Activated CD4-positive, alpha-beta T cell treated with anti-CD3 and anti-CD28 coated beads, Interleukin-2, amount 50 U/mL, for 16 hours (primary cell): ENCODE measurements at regions not wholly inside any gene's neighbourhood (a gene's known extent, or its start where the extent isn't known, plus 50 kb on each side); places are given as distances from the start of the nearest gene placed in this dataset.

Experiments
- DNase-seq: peaks from one replicate; pipeline ENCODE4 v3.0.0-alpha.2; 2020

DNA sequence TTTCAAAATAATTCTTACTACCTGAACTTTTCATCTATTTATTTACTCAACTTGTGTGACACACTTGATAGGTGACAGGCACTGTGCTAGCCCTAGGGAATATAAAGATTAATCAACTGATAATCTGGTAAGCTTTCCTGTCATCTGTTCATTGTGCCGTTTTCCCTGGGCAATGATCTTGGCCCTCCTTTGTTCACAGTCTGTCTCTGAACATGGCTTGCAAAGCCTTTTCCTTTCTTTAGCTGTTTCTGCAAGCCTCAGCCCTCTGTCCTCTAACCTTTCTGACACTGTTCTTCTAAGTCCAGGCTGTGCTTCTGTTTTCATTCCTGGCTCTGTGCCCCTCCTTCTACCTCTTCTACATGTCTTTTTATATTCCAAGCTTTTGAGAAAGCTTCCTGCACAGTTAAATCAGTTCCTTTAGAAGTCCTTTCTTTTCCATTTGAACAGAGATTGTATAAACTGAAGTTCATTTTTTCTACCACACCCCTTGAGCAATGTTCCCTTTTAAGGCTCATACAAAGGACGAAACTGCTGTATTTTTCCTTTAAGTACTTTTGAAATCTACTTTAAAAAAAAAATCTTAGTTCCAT is 803.0 kb upstream of the ZNF608 start:
- no peak for DNase-seq

DNA sequence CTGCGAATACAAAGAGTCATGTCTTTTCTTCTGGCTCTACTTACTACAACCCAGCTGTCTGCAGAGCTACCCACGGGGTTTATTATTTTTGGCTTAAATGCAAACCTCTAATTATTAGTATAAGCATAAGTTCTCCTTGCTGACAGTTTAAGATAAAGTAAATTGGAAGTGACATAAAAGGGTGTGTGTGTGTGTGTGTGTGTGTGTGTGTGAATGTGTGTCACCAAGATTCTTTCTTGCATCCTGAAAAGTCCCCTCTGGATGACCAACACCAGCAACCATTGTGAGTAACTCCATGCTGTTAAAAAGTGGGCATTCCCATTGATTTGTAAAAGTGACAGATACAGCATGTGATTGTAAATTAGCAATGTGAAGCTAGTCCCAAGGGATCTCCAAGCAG is 803.8 kb upstream of the ZNF608 start:
- DNase-seq = no peak

DNA sequence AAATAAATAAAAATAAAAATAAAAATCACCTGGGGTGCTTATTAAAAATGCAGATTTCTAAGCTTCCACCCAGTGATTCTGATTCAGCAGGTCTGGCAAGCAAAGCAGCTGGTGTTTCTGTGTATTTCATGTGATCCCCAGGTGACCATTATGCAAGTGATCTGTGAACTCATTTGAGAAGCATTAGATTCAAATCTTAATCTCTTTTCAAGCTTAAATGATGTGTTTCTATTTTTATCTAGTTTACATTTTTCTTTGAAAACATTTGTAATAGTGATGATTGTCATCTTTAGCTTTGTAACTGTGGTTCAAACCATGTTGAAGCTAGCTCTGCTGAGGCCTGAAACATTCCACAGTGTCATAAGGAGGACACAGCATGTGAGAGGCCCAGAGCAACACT is 804.8 kb upstream of the ZNF608 start:
- no peak for DNase-seq

DNA sequence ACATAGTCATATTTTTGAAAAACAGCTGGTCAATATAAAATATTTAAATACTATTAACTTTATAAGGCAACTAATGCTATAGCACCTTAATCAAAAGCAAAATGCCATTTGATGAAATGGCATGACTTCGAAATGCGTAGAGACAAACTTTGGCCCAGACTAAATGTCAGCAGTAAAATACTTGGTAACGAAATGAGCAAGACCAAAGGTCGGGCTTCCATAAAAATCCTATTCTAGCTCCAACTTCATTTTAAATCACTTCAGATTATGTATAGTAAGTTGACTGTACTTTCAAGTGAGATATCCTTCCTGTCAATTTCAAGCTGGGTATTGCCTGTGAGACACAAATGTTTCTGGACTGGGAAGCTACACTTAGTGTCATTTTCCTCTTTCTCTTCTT is 805.4 kb upstream of the ZNF608 start:
- no peak for DNase-seq

DNA sequence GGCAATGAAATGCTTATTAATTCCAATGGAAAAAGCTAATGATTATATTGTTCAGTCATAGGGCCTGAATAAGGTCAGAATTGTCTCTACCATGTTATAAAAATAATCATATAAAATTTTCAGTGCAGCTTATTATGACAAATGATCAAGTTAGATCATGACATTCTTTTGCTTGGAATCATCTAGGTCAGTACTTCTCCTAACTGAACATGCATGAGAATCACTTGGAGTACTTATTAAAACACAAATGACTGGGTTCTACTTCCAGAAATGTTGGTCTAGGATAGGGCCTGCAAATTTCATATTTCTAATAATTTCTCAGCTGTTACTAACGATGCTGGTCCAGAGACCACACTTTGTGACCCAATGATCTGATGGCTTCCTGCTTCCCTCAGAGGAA is 806.0 kb upstream of the ZNF608 start:
- no peak for DNase-seq

DNA sequence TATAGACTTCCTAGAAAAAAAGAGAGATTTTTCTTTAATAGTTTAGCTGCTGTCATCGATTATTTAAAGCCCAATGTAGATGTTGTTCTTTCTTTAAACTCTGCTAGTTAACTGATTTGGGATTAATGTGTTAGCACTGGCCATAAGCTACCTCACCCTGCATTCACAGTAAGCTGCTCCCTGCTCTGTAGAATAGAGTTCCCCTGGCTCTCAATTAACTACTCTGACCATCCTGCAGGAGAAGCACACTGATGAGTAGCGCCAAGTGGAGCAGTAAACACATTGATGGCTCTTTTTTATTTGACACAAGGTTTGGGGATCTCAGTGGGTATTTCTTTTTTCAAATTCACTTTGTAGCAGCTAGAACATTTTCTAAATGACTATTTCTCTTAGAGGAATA is 807.9 kb upstream of the ZNF608 start:
- DNase-seq = no peak

DNA sequence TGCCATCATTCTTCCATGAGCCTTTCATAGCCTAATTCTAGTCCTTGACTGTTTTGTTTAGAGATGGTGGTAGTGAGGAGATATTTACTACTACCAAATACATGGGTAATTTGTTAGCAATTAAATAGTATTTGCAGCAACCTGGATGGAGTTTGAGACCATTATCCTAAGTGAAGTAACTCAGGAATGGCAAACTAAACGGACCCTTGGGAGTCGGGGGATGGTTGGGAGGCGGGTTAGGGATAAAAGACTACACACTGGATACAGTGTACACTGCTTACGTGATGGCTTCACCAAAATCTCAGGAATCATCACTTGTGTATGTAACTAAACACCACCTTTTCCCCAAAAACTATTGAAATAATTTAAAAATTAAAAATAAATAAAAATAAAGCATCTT is 809.2 kb upstream of the ZNF608 start:
- DNase-seq = no peak

DNA sequence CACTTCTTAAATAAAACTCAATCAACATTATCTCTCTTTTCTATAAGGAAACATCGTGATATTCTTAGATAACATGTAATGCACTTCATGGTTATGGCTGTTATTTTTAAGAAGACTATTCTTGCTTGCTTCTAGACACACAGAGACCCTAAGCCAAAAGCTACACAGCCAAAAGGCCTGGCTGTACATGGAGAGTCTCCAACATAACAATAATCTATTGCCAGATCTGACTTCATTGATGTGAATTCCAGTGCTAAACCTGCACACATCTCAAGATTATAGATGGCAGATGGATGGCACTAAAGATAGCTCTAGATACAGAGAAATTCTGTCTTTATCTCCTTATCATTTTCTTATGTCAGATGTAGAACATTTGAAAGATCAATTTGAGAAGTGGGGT is 811.6 kb upstream of the ZNF608 start:
- no peak for DNase-seq

DNA sequence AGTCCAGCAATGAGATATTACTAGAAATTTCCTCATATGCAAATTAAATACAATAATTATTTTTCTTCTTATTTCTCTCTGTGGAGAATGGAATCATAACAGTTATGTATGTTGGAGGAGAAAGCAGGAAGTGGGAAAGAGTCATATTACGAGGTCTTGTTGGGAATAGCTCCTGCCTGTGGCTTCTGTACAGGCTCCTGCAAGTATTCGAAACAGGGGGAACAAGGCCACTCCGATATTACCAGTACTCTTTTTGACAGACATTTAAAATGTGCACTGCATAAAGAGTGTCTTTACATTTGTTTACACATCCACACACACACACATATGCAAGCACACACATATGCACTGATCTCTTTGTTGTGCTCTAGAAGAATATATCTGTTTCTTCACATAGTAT is 812.0 kb upstream of the ZNF608 start:
- DNase-seq = no peak

DNA sequence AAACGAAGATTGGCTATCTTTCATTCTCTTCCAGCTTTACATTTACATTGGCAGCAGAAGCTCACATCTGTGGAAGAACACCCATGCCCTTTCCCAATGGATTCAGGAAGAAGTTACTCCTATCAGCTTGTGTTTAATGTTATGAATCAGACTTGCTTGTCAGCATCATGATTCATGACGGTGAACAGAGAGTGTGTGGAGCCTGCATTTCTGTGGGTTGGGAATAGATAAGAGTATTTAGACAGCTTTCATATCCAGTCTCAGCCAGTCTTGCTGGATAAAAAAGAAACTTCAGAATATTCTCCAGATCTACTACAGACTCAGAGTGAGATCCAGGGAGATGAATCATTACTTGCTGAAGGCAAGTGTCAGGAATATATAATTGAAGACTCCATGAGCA is 812.9 kb upstream of the ZNF608 start:
- no peak for DNase-seq

DNA sequence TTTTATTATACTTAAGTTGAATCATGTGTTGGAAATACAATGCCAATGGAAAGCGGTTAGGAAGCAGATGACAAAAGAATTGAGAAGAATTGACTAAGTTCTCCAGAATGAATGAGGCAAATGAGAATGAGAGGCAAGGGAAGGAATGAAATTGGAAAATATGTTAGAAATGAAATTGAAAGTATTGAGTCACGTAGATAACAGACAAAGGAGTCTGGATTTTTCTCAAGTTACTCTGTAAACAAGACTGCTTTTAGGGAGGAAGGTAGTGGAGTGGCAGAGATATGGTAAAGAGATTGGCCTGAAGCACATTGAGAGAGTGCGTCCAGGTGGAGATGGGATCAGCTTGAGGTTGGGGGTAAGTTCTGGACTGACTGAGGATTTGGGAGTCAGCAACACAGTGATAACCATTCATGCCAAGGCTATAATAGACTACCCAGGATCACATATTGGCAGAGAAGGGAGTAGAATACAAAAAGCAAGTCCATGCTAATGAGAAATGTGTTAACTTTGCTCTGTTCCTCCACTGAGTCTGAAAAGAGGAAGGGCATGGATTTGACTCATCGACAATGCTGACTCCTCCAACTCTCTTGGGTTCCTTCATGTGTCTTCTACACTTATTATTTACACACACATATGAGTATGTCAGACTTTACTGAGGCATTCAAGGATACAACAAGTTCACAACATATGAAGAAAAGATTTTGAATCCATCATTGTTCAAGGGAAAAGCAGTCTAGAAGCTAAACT is 814.2 kb upstream of the ZNF608 start:
- no peak for DNase-seq

DNA sequence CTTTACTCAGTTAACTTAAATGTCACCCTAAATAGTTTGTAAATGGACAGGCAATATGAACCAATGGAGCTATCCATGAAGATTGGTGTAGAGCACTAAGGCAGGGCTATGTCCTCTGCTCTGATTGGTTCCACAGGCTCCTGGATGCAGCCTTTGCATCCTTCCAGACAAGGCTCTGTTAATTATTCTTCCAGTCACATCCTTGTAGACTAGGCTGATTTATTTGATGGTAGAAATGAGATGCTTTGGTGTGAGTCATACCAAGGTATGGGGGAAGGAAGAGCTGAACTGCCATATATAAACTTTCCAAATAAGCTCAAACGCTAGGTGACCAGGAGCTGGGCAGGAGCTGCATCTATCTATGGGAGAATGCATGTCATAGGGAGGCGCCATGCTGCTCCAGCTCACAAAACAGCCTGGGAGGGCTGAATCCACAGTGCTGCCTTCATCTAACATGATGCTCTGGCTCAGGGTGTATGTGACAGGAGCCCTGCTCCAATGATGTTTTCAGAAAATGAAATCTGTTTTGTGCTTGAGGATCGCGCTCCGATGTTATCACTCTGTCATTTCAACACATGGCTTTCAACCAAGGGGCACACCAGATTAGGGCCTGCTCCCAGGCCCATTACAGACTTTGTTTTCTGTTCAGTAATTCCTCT is 818.0 kb upstream of the ZNF608 start:
- no peak for DNase-seq

DNA sequence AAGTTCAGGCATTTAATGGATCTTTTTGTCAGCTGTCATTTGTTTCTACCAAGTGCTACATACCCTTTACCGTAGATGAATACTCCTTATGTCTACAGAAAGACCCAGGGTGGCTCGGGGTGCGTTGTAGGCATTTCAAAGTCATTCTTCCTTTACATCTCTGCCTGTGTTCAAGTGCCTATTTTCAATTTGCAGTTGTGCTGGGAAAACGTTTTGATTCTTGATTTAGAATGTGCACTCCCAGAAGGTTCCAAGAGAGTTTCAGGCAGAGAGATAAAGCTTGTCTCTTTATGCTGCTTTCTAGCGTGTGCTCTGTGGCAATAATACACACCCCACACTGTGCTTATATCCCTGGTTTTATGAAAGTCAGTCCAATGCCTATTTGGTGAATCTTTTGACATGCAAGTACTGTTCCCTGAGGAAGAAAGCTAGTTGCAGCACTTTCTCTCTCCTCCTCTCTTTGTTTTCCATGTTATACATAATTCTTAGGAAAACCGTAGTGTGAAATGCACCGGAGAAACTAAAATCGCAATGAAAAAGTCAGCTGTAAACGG is 828.1 kb upstream of the ZNF608 start:
- no peak for DNase-seq

DNA sequence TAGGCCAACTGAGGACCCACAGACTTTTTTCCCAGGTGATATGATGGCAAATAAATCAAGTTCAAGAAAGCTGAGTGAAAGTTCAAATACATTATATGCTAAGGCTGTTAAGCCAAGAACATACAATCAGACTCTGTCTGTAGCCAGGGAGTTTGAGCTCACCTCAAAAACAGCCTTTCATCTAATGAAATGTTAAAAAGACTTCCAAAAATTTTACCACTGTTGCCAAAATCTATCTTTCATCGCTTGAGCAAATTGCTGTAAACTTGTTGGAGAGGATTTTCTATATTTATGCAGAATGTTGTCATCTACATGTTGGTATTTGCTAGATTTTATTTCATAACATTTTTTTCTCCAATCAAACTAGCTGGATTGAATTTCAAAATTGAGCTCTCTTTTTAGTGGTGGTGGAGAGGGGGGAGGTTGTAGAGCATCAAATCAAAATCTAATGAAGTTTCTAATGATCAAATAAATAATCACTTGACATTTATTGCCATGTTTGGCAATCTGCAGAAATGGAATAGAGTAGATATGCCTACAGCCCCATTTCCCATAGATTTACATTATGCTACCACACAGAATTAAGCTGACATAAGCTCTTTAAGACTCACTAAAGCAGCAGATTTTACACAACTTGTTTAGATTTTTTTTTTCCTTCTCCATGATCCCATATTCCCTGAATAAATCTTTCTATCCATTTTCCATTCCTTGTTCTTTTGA is 828.9 kb upstream of the ZNF608 start:
- DNase-seq = no peak

DNA sequence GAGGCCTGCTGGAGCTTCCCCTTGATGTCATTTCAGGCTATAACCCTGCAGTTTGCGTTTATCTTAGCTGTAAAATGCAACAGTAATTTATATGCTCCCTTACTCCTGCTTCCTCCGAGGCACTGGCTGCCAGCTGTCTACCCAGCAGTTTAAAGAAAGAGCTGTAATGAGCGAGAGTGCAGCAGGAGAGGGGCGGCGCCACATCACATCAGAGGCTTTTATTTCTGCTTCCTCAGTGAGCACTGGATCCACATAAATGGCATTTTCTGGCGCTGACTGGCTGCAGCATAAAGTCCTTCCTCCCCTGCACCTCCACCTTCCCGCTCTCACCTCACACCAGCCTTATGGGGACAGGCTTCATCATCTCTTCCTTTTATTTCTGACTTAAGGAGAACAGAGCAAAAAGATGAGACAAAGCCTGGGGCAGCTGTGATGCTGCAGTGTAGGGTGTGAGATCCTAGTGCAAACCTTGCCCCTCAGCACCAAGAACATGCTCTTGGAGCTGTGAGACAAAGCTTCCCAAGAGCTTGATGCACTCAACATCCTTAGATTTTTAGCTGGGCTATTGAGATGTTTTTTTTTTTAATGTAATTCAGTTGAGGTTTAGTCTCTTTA is 829.6 kb upstream of the ZNF608 start:
- DNase-seq = no peak

DNA sequence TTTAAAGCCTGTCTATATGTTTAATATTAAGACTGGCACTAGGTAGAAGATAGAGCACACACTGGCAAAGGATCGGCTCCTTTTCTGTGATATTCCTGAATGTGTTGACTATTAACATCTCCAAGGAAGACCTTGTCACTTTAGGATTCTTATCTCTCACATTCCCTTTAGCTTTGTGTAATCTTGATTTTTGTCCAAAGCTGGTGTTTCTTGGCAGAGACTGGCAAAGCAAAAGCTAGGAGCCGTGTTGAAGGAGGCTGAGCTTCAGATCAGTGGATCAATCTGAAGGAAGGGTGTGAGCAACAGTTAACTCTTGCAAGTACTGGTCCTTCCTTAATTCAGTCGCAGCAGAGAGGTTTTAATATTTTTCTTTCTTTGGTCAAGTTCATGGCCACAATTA is 830.4 kb upstream of the ZNF608 start:
- DNase-seq = no peak

DNA sequence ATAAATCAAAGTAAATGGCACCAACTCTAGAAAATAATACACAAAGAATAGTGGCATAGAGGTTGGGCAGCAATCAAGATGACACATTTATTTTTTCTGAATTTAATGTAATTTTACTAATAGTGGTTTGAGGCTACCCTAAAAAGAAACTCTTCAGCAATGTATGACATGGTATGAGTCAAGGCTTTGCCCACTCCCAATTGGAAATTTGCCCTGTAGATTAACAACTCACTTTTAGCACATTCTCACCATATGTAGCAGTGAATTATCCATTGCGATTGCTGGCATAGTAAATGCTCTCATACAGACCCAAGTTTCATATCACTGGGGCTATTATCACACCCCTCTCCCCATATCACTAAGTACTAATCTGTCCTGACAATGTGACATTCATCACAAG is 832.1 kb upstream of the ZNF608 start:
- no peak for DNase-seq

DNA sequence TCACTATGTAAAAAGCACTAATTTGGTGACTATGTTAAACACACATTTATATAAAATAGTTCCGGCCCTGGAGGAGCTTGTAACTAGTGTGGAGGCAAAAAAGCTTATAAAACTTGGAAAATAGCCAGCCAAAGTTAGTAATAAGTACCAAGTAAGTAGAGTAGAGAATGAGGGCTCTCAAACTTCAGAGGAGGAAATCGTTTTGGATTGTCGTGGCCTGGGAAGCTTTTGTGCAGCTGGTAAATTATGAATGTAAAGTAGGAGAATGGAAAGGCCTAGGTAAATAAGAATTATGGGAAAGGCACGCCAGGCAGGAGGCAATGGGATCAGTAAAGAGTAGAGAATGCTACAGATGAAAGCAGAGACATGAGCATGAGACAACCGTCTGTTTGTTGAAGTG is 832.7 kb upstream of the ZNF608 start:
- DNase-seq = no peak

DNA sequence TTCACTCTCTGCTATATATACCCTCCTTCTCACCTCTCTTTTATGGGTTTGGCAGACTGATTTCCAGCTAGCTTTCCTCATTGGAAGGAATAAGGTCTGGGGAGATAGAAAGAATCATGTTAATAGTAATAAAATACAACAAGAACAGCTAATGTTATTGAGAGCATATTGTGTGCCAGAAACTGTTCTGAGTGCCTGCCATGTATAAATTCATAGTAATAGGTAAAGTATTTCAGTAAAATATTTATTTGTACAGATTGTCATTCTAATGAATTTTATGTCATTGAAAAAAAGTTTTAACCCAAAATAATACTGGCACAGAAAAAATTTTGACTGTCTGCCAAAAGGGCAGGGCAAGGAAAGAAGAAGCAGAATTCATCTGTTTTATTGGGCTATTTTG is 834.9 kb upstream of the ZNF608 start:
- no peak for DNase-seq

DNA sequence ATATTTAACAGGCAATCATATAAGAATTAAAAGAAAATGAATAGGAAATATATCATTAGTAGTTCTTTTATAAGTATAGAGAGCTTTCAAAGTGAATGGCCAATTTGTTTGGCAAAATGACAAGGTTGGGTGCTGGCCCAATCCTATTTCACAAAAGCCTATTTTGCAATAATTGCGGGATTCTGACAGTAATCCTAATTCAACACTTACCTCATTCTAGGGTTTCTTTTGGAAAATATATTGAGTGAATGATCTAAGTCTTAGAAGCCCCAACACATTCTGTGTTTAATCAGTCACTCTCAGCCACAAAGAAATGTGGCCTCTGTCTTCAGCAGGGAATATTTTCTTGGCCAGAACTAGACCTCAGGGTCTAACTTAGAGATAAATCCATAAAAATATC is 835.9 kb upstream of the ZNF608 start:
- DNase-seq = no peak

DNA sequence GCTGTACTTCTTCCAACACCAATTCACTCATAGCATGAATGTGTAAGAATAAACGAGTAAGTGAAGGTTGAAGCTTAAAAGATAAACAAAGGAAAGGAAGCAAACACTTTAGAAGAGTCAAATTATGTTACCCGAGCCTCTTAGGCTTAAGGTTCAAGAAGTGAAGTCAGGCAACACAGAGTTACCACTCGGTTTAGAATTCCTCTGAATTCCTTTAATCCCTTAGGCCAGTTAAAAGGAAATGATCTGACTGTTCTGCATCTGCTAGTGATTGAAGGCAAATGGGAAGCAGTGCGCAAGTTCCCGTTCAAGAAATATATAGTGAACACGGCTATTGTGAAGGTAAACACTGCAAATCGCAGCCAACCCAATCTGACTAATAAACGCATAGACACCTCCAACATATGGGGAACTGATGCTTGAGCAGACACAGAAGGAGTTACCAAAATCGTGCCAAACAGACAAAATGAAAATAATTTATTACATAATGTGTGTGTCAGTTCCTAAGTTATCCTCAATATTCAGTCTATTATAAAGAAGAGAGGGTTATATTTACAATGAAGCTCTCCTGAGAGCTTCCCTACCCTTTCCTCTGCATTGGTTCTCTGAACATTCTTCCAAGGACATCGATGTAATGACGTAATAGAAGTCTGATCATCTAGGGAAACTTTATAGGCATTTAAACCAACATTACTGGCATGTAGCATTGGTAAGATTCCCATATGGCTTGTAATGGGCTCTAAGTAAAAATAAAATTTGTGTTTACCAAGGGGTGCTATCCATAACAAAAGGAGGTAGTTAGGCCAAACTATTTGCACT is 837.1 kb upstream of the ZNF608 start:
- no peak for DNase-seq

DNA sequence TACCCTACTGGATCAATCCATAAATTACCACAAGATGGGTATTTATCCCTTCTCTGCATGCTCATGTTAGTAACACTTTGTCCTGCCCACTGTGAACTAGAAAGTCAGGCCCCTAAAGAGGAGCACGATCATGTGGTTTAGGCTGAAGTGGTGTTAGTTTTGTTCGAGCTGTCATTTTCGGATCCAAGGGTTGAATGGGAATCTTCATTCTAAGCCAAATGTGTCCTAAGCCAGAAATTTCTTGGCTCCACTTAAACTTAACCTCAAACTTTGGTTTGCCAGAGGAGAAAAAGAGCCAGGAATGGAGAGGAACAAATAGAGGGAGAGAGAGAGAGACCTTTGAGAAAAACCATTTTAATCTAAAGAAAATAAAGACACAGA is 837.7 kb upstream of the ZNF608 start:
- no peak for DNase-seq
